NCI-H2081 treated with DMSO at 0.1 percent for 48 hours (cell line): ENCODE measurements at regions not wholly inside any gene's neighbourhood (a gene's known extent, or its start where the extent isn't known, plus 50 kb on each side); places are given as distances from the start of the nearest gene placed in this dataset.

Experiments used
- DNase-seq: peaks from one replicate; lab custom pipeline; 2025; lab: John Stamatoyannopoulos, UW

- DNase-seq, result no peak
Observed at GRCh38 chr7:81529785-81530184, 240.1 kb downstream of the HGF start.

DNA sequence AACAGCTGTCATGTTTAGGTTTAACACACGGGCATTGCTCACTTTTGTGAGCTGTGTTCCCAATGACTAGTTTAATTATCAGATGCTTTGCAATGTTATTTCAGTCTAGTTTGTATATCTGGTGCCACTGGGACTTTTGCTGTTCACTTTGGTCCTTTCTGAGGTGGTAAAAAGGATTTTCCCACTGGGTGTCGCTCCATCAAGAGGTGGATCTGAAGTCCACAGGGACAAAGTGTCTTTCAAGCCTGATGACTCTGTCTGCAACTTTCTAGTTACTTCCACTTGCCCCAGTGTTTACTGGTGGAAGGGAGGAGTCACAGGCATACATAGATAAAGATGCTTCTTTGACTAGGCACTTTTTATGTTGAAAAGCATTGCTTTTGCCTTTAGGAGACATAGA, 242.2 kb downstream of the HGF start:
- no peak for DNase-seq

DNA sequence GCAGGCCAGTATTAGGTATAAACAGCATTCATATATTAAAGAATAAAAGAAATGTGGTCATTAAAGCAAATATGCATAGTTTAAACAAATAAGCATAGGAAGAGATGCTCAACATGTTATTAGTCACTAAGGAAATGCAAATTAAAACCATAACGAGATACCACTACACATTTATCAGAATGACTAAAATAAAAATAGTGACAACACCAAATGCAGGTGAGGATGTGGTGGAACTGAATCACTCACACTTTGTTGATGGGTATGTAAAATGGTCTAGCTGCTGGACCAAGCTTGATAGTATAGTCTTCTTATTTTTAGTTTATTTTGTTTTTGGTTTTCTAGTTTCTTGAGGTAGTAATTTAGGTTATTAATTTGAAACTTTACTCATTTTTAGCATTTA, 242.9 kb downstream of the HGF start:
- DNase-seq, result no peak

DNA sequence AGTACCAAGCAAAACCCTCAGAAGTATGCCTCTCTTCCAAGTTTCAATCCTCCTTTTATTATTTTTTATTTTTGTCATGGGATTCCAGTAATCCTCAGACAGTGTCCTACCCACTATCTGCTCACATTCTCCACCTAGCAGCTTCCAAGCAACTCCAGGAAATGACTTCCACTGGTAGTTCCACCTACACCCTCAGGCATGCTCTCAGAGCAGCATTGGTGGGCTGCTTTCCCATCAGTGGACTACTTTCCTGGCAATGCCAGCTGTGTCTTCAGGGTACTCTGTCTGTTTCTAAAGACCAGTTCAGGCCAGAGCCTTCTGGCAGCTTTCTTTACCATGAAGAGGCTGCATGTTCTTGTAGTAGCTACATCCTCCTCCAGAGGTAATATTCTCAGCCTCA, 244.0 kb downstream of the HGF start:
- DNase-seq, result no peak

DNA sequence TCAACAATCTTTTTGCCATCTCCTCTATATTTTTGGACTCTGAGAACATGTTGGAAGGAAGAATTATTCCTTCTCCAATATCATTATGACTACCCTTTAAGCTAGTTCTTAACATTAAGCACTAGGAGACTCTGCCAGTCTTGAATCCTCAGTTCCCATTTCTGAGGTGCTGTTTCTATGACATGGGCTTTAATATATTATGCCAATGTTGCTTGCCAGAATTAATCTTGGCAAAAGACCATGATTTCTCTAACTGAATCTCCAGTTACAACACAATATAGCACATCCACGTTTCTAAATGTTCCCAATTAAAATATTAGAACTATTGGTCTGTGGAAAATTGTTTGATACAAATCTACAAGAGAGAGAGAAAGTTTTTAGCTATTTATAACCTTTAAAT, 250.0 kb downstream of the HGF start:
- no peak for DNase-seq

- DNase-seq, result no peak
Observed at GRCh38 chr7:81516898-81517297, 252.9 kb downstream of the HGF start.

GRCh38 chr7:81515009-81515408, 254.8 kb downstream of the HGF start:
- no peak for DNase-seq

DNA sequence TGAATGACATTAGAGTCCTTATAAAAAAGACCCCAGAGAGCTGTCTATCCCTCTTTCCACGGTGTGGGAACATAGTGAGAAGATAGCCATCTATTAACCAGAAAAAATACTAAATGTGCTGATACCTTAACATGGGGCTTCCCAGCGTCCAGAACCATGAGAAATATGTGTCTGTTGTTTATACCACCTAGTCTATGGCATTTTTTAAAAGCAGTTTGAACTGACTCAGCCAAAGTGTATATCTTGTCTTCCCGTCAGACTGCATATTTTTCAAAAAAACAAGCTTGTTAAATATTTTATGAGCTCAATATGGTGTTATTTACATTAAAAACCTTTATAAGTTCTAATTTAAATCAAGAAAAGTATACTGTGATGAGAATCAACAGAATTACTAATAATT, 255.3 kb downstream of the HGF start:
- no peak for DNase-seq

GRCh38 chr7:81510122-81510521, 259.7 kb downstream of the HGF start:
- no peak for DNase-seq

DNA sequence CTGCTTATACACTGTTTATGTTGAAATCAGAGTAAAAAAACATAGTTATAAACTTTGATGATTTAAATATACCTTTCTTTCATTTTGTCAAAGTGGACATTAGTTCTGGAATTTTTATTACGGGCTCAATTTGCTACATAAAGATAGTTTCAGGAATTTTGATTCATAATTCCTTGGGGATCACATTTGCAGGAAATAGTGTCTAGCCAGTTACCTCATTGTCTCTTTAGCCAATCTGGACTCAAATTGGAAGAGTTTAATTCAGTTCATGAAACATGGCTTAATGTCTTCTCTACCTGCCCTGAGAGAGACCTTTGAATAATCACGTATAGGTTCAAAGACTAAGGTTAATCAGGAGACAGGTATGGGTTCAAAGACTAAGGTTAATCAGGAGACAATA, 262.6 kb downstream of the HGF start:
- no peak for DNase-seq

DNA sequence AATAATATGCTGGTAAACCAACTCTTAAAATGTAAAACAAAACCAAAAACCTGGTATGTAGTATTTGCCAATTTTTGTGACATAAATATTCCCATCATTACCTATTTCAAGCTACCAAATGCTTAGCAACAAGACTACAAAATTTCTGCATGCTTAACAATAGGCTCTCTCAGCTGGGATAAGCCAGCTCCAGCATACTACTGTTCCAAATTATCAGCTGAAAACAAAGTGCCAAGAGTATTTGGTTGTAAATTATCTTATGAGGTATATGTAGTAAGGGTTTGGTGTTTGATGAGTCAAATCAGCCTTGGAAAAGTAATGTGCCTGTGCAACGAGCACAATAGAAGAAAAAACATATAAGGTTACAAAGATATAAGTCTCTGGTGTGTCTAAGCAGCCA, 263.2 kb downstream of the HGF start:
- DNase-seq, result no peak

DNA sequence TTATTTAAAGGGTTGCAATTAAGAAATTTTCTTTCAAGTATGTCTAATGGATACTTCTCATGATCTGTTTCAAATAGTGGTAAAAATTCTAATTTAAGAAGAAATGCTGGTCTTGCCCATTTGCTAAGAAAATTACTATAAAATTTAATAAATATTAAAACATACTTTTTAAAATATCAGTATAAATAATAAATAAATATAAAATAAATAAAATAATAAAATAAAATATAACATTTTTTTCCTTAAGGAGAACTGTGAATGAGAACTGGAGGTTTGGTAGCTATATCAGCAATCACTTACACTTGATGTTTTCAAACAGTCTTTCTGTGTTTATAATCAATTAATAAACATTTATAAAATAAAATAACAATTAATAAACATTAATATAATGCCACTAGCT, 266.1 kb downstream of the HGF start:
- no peak for DNase-seq

GRCh38 chr7:81503336-81503735, 266.5 kb downstream of the HGF start:
- DNase-seq, result no peak

DNA sequence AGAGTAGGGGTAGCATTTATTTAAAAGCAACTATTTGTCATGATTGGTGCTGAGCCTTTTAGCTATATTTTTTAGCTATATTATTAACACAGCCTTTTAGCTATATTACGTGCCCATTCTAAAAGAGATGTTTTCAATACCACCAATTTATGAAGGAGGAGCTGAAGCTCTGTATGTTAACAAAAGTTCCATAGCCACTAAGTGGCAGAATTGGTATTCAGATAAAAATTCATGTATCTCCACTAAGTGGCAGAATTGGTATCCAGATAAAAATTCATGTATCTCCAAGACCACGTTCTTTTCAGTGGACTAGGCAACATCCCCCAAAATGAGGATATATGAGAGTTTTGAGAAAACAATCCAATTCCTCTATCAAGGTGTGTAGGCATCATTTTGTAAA, 268.6 kb downstream of the HGF start:
- DNase-seq, result peak; percentile 50

- DNase-seq, result no peak
Observed at GRCh38 chr7:81500631-81501030, 269.2 kb downstream of the HGF start.

- peak; percentile 90 for DNase-seq
Observed at GRCh38 chr7:81499262-81500116, 270.4 kb downstream of the HGF start.

GRCh38 chr7:81498176-81498575, 271.7 kb downstream of the HGF start:
- no peak for DNase-seq

GRCh38 chr7:81492910-81493309, 276.9 kb downstream of the HGF start:
- DNase-seq, result no peak

DNA sequence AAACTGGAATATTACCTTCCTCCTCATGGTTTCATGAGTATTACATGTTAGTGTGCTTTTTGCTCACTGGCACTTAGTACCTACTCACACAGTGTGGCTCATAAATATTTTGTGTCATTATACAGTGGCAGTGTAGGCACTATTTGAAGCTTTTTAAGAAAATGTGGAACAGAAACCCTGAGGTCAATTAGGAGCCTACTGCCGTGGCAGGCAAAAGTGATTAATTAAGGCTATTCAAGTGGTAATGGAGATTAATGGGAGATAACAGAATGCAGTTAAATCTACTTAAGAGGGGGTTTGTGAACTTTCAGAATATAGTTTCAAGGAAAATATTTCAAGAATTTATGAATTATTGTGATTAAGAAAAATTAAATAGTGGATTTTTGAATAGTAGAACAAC, 277.6 kb downstream of the HGF start:
- DNase-seq, result no peak

GRCh38 chr7:81491573-81491972, 278.3 kb downstream of the HGF start:
- DNase-seq, result no peak

GRCh38 chr7:81488210-81488609, 281.6 kb downstream of the HGF start:
- no peak for DNase-seq

DNA sequence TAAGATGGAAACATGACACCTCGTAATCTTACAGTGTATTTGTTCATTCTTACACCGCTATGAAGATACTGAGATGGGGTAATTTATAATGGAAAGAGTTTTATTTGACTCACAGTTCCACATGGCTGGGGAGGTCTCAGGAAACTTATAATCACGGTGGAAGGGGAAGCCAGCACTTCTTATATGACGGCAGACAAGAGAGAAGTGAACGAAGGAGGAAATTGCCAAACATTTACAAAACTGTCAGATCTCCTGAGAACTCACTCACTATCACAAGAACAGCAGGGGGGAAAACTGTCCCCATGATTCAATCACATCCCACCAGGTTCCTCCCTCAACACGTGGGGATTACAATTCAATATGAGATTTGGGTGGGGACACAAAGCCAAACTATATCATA, 282.3 kb downstream of the HGF start:
- DNase-seq, result no peak

- no peak for DNase-seq
Observed at GRCh38 chr7:81484261-81484660, 285.6 kb downstream of the HGF start.

DNA sequence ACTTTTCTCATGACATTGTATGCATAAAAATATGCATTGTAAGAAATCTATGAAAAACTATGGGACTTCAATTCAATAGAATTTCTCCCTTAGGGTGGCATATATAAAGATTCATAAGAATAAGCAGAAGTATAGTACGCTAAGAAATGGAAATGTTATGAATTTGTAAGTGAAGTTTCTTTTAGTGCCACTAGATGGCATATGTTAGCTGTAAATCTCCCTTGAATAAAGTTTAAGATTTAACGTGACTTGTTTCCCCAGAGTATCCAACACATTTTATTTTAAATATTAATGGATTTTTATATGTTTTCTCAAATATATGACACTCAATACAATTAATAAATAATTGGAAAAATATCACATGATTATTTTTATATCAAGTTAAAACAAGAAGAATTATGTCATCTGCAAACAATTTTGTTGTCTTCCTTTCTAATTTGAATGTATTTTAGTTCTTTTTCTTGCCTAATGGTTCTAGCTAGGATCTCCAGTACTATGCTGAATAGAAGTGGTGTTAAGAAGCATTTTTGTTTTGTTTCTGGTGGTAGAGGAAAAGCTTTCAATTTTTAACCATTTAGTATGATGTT, 287.2 kb downstream of the HGF start:
- DNase-seq, result no peak
